Tibial nerve (tissue), 4 donors: ENCODE measurements at regions not wholly inside any gene's neighbourhood (a gene's known extent, or its start where the extent isn't known, plus 50 kb on each side); places are given as distances from the start of the nearest gene placed in this dataset.
"Not testable (repeated sequence)": the region's sequence is repeated elsewhere in the genome, so short reads cannot be mapped to it uniquely, and the experiment has no call there.

Experiments
- DNase-seq, 2 donors: peaks; one replicate each; pipeline ENCODE4 v3.0.0-alpha.2; 2019; ENCODE audit warnings: low spot score in 2 of 2
- H3K27ac ChIP-seq, 4 donors: fragments of 200-600 bp; sonication (generic) in 3 of 4; one replicate each; pipeline ENCODE4 v1.5.1; 2017 to 2019; ENCODE audit warnings: mild to moderate bottlenecking in 1 of 4
- H3K27me3 ChIP-seq, 2 donors: fragments of 200-600 bp; sonication (generic) in 1 of 2; one replicate each; pipeline versions ENCODE4 v1.5.1 to v1.6.0; 2017 to 2019
- H3K36me3 ChIP-seq, 3 donors: fragments of 200-600 bp; sonication (generic); one replicate each; pipeline ENCODE4 v1.5.1; 2018 to 2019
- H3K4me1 ChIP-seq, 4 donors: fragments of 200-600 bp; sonication (generic) in 3 of 4; one replicate each; pipeline ENCODE4 v1.5.1; 2017 to 2019
- H3K4me3 ChIP-seq, 4 donors: fragments of 200-600 bp; sonication (generic) in 3 of 4; one replicate each; pipeline ENCODE4 v1.5.1; 2017 to 2019; ENCODE audit warnings: mild to moderate bottlenecking in 1 of 4, moderate library complexity in 1 of 4
- H3K9me3 ChIP-seq, 4 donors: fragments of 200-600 bp; sonication (generic) in 3 of 4; one replicate each; pipeline ENCODE4 v1.5.1; 2017 to 2019
- EP300 ChIP-seq, 2 donors: sonication (generic); formaldehyde crosslinking; IDR thresholded peaks; one replicate each; pipeline ENCODE4 v1.6.1; 2017; ENCODE audit warnings: antibody characterized with exemption in 2 of 2, mild to moderate bottlenecking in 1 of 2
- POLR2A ChIP-seq, 2 donors: fragments of 450-650 bp; IDR thresholded peaks; one replicate each; pipeline ENCODE4 v1.6.1; 2017; ENCODE audit warnings: antibody characterized with exemption in 2 of 2, mild to moderate bottlenecking in 2 of 2, moderate library complexity in 2 of 2
- WGBS, 2 donors: methylation state at CpG; one replicate each; pipeline ENCODE4 v1.1.5; 2018; 5-methylcytosine and 5-hydroxymethylcytosine counted together
- TF ChIP-seq, protein P1 (sequence below), 5 experiments: fragments of 200-600 bp in 3 of 5; fragments of 450-650 bp in 2 of 5; sonication (generic) in 3 of 5; IDR thresholded peaks; one replicate each; pipeline ENCODE4 v1.5.1; 2016 to 2019; ENCODE audit warnings: antibody characterized with exemption in 5 of 5, mild to moderate bottlenecking in 3 of 5, moderate library complexity in 2 of 5

DNA sequence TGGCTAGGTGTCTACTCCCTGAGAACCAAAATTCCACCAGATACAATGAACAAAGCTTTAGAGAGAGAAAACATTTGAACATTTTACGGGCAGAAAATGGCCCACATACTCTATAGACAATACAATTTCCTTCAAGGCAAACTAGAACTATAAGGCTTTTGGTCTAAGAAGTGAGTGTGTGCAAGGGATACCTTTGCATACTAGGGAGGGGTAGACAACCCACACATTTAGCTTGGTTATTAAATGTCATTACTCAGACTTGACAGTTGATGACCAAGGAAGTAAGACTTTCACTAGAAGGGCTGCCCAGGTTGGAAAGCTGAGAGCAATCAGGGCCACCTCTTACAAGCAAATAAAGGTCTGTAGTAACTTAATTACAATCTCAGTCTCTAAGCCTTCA is 64.0 kb upstream of the PLEKHM1 start:
- H3K36me3 ChIP-seq, H3K27me3 ChIP-seq, H3K4me1 ChIP-seq, H3K9me3 ChIP-seq, DNase-seq, H3K27ac ChIP-seq, H3K4me3 ChIP-seq: not testable (repeated sequence)
- WGBS, 2 donors, result no CpG with 5 or more reads among the region's 1 CpG

DNA sequence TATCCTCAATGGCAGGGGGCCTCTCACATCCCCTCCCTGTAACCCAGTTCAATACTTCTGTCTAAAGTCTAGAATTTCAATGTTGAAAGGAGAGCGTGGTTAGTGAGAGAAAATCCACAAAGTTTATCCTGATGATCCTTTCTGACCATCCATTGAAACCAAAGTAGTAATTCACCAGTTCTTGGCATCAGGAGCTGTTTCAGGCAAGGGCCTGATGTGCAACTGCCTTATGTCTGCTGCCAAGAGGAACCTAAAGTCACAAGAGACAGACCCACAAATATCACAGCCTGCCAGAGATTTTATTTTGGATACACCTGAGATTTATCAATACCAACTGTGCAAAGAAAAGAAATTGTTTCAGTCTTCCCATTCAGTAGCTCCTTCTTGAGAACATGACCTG is 68.3 kb upstream of the PLEKHM1 start:
- not testable (repeated sequence) for H3K9me3 ChIP-seq, H3K4me1 ChIP-seq, H3K27me3 ChIP-seq, H3K4me3 ChIP-seq, DNase-seq, H3K36me3 ChIP-seq, H3K27ac ChIP-seq
- whole genome bisulfite sequencing, 2 donors, result no CpG with 5 or more reads among the region's 1 CpG

DNA sequence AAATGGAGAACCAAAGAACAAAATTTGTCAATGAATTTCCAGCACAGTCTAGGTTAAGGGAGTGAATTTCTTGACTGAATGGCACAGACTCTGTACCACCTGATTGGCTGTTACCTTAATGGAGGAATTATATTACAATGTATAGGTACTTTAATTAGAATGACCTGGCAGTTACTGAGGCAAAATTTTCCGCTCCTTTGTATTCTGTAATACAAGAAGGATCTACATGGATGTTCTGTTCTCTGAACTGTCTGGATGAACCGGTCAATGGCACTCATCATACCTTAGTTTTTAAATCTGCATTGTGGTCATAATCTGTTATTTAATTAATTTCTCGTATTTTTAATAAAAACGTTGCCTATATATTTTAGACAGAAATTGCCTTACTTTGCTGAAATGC is 72.3 kb upstream of the PLEKHM1 start:
- DNase-seq, H3K4me1 ChIP-seq, H3K9me3 ChIP-seq, H3K27me3 ChIP-seq, H3K27ac ChIP-seq, H3K36me3 ChIP-seq, H3K4me3 ChIP-seq: not testable (repeated sequence)
- 85 to 95% methylated on average over 4 of the region's 4 CpGs for WGBS, 2 donors

DNA sequence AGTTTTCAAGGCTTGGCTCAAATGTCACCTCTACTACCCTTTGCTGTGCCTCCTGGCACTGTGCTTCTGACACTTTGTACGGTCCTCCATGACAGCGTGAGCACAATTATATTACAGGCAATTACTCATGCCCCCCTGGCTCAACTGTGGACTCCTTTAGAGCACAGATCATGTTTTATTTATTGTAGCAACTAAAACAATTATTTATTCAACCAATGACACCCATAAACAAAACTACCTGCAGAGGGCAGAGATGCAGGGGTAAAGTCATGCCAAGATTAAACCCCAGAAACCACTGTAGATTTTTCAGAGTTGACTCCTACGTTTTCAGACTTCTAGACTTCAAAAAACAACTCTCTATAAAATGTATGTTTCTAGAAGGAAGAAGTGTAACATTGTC is 72.8 kb upstream of the PLEKHM1 start:
- not testable (repeated sequence) for H3K27ac ChIP-seq, H3K4me3 ChIP-seq, H3K36me3 ChIP-seq, H3K9me3 ChIP-seq, DNase-seq, H3K4me1 ChIP-seq, H3K27me3 ChIP-seq
- WGBS, 2 donors, result 71 to 82% methylated on average over 3 of the region's 3 CpGs

DNA sequence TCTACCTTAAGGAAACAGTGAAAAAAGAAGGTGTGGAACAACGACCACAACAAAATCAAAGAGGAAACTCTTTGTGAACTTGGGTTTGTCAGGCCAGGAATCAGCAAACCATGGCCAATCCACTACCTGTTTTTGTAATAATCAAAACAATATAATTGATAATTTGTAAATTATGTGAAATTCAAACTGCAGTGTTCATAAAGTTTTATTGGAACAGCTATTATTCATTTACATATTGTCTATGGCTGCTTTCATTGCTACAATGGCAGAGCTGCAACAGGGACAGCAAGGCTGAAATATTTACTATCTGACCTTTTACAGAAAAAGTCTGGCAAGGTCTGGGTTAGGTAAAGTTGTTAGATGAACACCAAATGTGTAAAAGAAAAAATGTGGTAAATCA is 77.8 kb upstream of the PLEKHM1 start:
- not testable (repeated sequence) for H3K9me3 ChIP-seq, H3K36me3 ChIP-seq, H3K27ac ChIP-seq, DNase-seq, H3K27me3 ChIP-seq, H3K4me1 ChIP-seq, H3K4me3 ChIP-seq
- 80 to 81% methylated on average over 1 of the region's 1 CpG for WGBS, 2 donors

DNA sequence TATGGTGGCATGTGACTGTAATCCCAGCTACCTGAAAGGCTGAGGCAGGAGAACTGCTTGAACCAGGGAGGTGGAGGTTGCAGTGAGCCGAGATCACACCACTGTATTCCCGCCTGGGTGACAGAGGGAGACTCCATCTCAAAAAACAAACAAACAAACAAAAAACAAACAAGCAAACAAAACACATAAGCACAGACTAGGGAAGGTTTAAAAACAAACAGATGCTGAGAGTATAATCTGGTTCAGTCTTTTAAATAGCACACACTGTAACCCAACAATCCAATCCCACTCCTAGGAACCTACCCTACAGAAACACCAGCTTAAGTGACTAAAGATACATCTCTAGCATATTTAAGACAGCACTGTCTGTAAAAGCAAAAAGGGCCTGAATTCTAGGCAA is 82.8 kb upstream of the PLEKHM1 start:
- not testable (repeated sequence) for H3K4me3 ChIP-seq, H3K27ac ChIP-seq, H3K36me3 ChIP-seq, DNase-seq, H3K27me3 ChIP-seq, H3K9me3 ChIP-seq
- 91 to 94% methylated on average over 2 of the region's 2 CpGs for WGBS, 2 donors
- H3K4me1 ChIP-seq, result peaks cover 0 to 15% (median 5%) of the 10 kb centered on the region in 4 donors

DNA sequence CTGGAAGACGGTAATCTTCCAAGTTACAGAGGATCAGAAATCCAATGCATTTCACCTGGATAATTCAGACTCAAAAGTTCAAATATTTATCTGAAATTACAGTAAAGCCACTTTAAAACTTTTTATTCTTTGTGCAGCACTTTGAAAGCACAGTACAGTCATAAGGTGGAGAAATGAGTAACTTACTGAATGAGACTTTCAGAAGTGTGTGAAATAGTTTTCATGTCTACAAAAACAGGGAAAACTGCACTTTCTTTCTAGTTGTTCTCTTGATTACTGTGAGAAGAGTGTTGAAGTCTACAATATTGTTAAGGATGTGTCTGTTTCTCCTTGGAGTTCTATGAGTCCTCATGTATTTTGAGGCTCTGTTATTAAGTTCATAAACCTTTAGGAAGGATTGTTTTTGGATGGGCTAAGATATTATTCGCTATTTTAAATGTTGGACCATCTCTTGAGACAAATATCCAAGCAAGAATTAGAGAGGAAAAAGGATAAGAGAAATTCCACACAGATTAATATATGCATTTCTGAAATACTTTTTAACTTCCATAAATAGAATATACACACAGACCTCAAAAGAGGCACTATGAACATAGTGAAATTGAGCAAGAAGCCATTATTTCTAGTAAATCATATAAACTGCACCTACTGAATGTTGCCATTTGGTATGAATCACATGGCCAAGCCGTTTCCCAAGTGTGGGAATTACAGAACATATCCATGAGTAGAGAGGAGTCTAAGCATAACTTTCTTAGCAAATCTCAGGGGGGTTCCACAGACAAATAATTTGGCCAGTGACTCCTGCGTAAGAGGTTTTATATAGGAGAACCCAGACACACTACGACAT is 83.6 kb upstream of the PLEKHM1 start:
- DNase-seq, result no peak
- H3K27ac ChIP-seq, result no peak overlapping the region
- H3K36me3 ChIP-seq, result no peaks in the 10 kb centered on the region
- no peak overlapping the region for H3K4me3 ChIP-seq
- H3K9me3 ChIP-seq, result no peaks in the 10 kb centered on the region
- WGBS, 2 donors, result 60% methylated on average over 5 of the region's 5 CpGs
- TF ChIP-seq POLR2A (IDR thresholded peaks at IDR 0.05), result no peak
- TF ChIP-seq, protein P1, sequence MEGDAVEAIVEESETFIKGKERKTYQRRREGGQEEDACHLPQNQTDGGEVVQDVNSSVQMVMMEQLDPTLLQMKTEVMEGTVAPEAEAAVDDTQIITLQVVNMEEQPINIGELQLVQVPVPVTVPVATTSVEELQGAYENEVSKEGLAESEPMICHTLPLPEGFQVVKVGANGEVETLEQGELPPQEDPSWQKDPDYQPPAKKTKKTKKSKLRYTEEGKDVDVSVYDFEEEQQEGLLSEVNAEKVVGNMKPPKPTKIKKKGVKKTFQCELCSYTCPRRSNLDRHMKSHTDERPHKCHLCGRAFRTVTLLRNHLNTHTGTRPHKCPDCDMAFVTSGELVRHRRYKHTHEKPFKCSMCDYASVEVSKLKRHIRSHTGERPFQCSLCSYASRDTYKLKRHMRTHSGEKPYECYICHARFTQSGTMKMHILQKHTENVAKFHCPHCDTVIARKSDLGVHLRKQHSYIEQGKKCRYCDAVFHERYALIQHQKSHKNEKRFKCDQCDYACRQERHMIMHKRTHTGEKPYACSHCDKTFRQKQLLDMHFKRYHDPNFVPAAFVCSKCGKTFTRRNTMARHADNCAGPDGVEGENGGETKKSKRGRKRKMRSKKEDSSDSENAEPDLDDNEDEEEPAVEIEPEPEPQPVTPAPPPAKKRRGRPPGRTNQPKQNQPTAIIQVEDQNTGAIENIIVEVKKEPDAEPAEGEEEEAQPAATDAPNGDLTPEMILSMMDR (IDR thresholded peaks at IDR 0.05), result no peak
- TF ChIP-seq EP300 (IDR thresholded peaks at IDR 0.05), result no peak
- no peaks in the 10 kb centered on the region for H3K27me3 ChIP-seq
- H3K4me1 ChIP-seq, result peaks cover 0 to 15% (median 5%) of the 10 kb centered on the region in 4 donors

DNA sequence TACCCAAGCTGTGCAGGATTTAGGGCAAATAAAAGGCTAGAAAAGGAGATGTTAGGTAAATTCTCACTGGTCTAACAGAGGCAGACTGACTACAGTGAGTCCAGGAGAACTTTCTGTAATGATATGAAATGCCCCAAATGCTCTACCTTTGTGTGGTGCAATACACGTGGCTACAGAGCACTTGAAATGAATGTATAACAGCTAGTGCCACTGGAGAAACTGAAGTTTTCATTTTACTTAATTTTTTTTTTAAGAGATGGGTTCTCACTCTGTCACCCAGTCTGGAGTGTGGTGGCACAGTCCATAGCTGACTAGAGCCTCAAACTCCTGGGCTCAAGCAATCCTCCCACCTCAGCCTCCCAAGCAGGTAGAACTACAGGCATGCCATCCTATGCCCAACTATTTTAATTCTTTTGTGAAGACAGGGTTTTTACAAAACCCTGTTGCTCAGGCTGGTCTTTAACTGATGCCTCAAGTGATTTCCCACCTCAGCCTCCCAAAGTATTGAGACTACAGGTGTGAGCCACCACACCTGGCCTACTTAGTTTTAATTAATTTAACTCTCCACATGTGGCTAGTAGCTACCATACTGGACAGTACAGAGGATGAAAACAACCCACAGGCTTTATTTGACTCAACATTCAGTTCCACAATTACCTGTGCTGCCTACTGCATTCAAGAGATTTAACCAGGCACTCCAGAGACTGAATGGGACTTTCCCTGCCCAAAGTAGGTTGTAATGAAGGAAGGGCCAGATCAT is 84.8 kb upstream of the PLEKHM1 start:
- no peak for TF ChIP-seq EP300 (IDR thresholded peaks at IDR 0.05)
- no peak for TF ChIP-seq POLR2A (IDR thresholded peaks at IDR 0.05)
- TF ChIP-seq, protein P1 (IDR thresholded peaks at IDR 0.05), result no peak
- H3K36me3 ChIP-seq, result no peaks in the 10 kb centered on the region
- H3K27me3 ChIP-seq, result no peaks in the 10 kb centered on the region
- H3K4me3 ChIP-seq, result no peak overlapping the region
- peaks cover 0 to 15% (median 5%) of the 10 kb centered on the region in 4 donors for H3K4me1 ChIP-seq
- no peak for DNase-seq
- no peak overlapping the region for H3K27ac ChIP-seq
- no peaks in the 10 kb centered on the region for H3K9me3 ChIP-seq
- WGBS, 2 donors, result 79 to 86% methylated on average over 1 of the region's 1 CpG

DNA sequence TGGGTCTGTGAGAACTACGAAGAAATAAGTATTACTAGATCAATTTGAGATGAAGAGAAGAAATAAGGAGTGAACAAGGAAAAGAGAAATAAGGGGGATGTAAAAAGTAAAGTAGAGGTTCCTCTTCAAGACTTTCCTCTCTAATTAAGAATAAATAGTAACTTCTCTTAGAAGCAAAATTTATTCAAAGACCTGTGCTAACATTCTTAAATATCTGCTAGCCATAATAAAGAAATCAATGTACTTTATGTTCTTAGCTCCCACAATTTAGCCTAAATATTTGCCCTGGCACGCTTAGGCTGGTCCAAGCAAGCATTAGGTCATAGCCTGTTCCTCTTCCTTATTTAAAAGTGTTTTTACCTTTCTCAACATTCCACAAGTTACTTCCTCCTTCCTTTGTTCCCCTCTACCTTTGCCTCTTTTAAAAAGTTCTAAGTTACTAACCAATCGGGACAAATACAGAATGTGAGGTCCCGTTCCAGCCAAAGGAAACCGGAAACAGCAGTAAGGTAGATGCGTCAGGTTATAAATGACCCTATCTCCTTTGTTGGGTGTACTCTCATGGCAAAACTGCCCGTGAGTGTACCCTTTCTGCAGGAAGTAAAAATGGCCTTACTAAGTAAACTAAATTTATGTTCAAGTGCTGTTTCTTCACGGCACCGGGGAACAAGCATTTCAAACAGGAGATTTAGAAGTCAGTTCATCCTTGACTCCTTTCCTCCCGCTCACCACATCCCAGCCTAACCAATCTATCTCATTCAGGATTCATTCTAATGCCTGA is 86.2 kb upstream of the PLEKHM1 start:
- DNase-seq, H3K27ac ChIP-seq, H3K4me3 ChIP-seq, H3K9me3 ChIP-seq, H3K27me3 ChIP-seq, H3K36me3 ChIP-seq: not testable (repeated sequence)
- 88% methylated on average over 10 of the region's 10 CpGs for WGBS, 2 donors
- H3K4me1 ChIP-seq, result peaks cover 0 to 15% (median 5%) of the 10 kb centered on the region in 4 donors
